Caki2 (cell line): ENCODE measurements at regions not wholly inside any gene's neighbourhood (a gene's known extent, or its start where the extent isn't known, plus 50 kb on each side); places are given as distances from the start of the nearest gene placed in this dataset.

Experiments
- DNase-seq: peaks from one replicate; pipeline ENCODE4 v3.0.0-alpha.2; 2015; ENCODE audit warnings: low read depth
- in situ Hi-C: cut with HindIII; loops from 2 replicates; pipeline ENCODE4 v1.10.0; 2016; ENCODE audit warnings: low sequenced_read_pairs, low pct_unique_long_range_greater_than_20kb, mixed read lengths

GRCh38 chr15:37249249-37249648 is 148.9 kb upstream of the MEIS2 start:
- in situ Hi-C loops, result no loop called here
- no peak for DNase-seq

GRCh38 chr15:37252530-37252929 is 152.2 kb upstream of the MEIS2 start:
- no peak for DNase-seq
- in situ Hi-C loops, result no loop called here

GRCh38 chr15:37253877-37254276 is 153.5 kb upstream of the MEIS2 start:
- in situ Hi-C loops, result no loop called here

GRCh38 chr15:37260255-37260654 is 159.9 kb upstream of the MEIS2 start:
- no peak for DNase-seq
- in situ Hi-C loops, result no loop called here

More at GRCh38 chr15:37253877-37254276, 153.5 kb upstream of the MEIS2 start:
- DNase-seq, result no peak

GRCh38 chr15:37261685-37262084 is 161.3 kb upstream of the MEIS2 start:
- in situ Hi-C loops, result no loop called here
- DNase-seq, result no peak

GRCh38 chr15:37262922-37263608 is 162.7 kb upstream of the MEIS2 start:
- DNase-seq, result no peak
- in situ Hi-C loops, result no loop called here

GRCh38 chr15:37289109-37289765 is 188.9 kb upstream of the MEIS2 start:
- no peak for DNase-seq

GRCh38 chr15:37291920-37292319 is 191.6 kb upstream of the MEIS2 start:
- in situ Hi-C loops, result no loop called here
- DNase-seq, result no peak

More at GRCh38 chr15:37289109-37289765, 188.9 kb upstream of the MEIS2 start:
- in situ Hi-C loops, result no loop called here

GRCh38 chr15:37298271-37298670 is 197.9 kb upstream of the MEIS2 start:
- no peak for DNase-seq
- in situ Hi-C loops, result no loop called here

- in situ Hi-C loops, result no loop called here
- DNase-seq, result no peak
Measured at GRCh38 chr15:37339437-37339836, 239.1 kb upstream of the MEIS2 start.

GRCh38 chr15:37339856-37340255 is 239.5 kb upstream of the MEIS2 start:
- no peak for DNase-seq
- in situ Hi-C loops, result no loop called here

GRCh38 chr15:37340438-37340837 is 240.1 kb upstream of the MEIS2 start:
- DNase-seq, result no peak
- in situ Hi-C loops, result no loop called here

- in situ Hi-C loops, result no loop called here
Measured at GRCh38 chr15:37359101-37359892, 258.9 kb upstream of the MEIS2 start.

GRCh38 chr15:37359893-37360290 is 259.5 kb upstream of the MEIS2 start:
- in situ Hi-C loops, result no loop called here
- DNase-seq, result no peak

More at GRCh38 chr15:37359101-37359892, 258.9 kb upstream of the MEIS2 start:
- DNase-seq, result no peak

GRCh38 chr15:37360724-37361123 is 260.4 kb upstream of the MEIS2 start:
- in situ Hi-C loops, result no loop called here
- DNase-seq, result no peak

GRCh38 chr15:37361621-37362020 is 261.3 kb upstream of the MEIS2 start:
- no peak for DNase-seq
- in situ Hi-C loops, result no loop called here

GRCh38 chr15:37362414-37362813 is 262.1 kb upstream of the MEIS2 start:
- in situ Hi-C loops, result no loop called here
- no peak for DNase-seq

GRCh38 chr15:37368961-37369360 is 268.6 kb upstream of the MEIS2 start:
- in situ Hi-C loops, result no loop called here
- DNase-seq, result no peak

GRCh38 chr15:37370941-37371340 is 270.6 kb upstream of the MEIS2 start:
- DNase-seq, result no peak
- in situ Hi-C loops, result no loop called here
